ENCODE measurements at regions not wholly inside any gene's neighbourhood (a gene's known extent, or its start where the extent isn't known, plus 50 kb on each side); places are given as distances from the start of the nearest gene placed in this dataset.

DNA sequence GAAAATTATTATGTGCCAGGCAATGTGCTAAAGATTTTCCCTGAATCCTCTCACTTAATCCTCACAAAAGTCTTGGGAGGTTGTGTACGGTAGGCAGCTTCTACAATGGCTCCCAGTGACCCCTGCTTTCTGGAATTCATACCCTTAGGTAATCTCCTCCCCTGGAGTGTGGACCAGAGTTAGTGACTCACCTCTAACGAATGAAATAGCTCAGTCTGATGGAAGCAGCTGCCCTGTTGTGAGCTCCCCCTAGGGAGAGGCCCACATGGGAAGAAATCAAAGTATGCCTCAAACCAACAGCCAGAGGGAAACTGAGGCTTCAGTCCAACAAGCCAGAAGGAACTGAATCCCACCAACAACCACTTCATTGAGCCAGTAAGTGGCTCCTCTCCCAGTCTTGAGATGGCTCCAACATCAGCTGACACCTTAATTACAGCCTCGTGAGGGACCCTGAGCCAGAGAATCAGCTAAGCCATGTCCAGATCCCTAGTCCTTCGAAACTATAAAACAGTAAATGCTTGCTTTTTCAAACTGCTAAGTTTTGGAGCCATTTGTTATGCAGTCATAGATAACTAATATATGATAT is 98.9 kb upstream of the ISX start:
- TF ChIP-seq, protein P1, sequence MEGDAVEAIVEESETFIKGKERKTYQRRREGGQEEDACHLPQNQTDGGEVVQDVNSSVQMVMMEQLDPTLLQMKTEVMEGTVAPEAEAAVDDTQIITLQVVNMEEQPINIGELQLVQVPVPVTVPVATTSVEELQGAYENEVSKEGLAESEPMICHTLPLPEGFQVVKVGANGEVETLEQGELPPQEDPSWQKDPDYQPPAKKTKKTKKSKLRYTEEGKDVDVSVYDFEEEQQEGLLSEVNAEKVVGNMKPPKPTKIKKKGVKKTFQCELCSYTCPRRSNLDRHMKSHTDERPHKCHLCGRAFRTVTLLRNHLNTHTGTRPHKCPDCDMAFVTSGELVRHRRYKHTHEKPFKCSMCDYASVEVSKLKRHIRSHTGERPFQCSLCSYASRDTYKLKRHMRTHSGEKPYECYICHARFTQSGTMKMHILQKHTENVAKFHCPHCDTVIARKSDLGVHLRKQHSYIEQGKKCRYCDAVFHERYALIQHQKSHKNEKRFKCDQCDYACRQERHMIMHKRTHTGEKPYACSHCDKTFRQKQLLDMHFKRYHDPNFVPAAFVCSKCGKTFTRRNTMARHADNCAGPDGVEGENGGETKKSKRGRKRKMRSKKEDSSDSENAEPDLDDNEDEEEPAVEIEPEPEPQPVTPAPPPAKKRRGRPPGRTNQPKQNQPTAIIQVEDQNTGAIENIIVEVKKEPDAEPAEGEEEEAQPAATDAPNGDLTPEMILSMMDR (optimal IDR thresholded peaks at IDR 0.05 in 1 of 3, IDR thresholded peaks at IDR 0.05 in 1 of 3, conservative IDR thresholded peaks at IDR 0.05 in 1 of 3; ENCODE audit: extremely low read depth in 1 of 3, insufficient read depth in 2 of 3, low read length in 3 of 3), result peak in 1 of 3 experiments; percentile 58
- TF ChIP-seq EZH2 (IDR thresholded peaks at IDR 0.05; ENCODE audit: low read length), result no peak

All from keratinocyte (primary cell).